Uterus (tissue), 2 donors: ENCODE measurements at regions not wholly inside any gene's neighbourhood (a gene's known extent, or its start where the extent isn't known, plus 50 kb on each side); places are given as distances from the start of the nearest gene placed in this dataset.

Experiments
- POLR2A ChIP-seq, 2 donors: fragments of 450-650 bp; IDR thresholded peaks; one replicate each; pipeline ENCODE4 v1.6.1; 2016; ENCODE audit warnings: antibody characterized with exemption in 2 of 2, mild to moderate bottlenecking in 1 of 2, moderate library complexity in 1 of 2
- TF ChIP-seq, protein P1 (sequence below), 4 experiments: fragments of 200-600 bp in 2 of 4; fragments of 450-650 bp in 2 of 4; sonication (generic) in 2 of 4; IDR thresholded peaks; one replicate each; pipeline ENCODE4 v1.5.1; 2016 to 2019; ENCODE audit warnings: antibody characterized with exemption in 4 of 4, mild to moderate bottlenecking in 2 of 4, moderate library complexity in 1 of 4

DNA sequence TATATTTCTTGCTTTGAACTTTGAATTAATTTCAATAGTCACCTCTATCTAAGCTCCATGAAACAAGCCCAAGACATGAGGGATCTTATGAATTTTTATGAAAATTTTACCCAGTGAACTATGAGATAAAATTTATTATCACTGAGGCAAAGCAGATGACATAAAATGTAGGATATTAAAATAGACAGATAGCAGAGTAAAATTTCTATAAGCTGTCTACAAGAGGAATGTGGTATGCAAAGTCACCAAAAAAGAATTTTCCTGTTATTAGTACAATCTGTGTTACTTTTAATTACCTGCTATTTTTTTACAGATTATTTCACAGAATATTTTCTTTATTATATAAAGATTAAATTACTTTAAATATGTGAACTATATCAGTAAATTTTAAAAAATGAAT lies 2312.6 kb downstream of the PCDH9 start:
- TF ChIP-seq, protein P1, sequence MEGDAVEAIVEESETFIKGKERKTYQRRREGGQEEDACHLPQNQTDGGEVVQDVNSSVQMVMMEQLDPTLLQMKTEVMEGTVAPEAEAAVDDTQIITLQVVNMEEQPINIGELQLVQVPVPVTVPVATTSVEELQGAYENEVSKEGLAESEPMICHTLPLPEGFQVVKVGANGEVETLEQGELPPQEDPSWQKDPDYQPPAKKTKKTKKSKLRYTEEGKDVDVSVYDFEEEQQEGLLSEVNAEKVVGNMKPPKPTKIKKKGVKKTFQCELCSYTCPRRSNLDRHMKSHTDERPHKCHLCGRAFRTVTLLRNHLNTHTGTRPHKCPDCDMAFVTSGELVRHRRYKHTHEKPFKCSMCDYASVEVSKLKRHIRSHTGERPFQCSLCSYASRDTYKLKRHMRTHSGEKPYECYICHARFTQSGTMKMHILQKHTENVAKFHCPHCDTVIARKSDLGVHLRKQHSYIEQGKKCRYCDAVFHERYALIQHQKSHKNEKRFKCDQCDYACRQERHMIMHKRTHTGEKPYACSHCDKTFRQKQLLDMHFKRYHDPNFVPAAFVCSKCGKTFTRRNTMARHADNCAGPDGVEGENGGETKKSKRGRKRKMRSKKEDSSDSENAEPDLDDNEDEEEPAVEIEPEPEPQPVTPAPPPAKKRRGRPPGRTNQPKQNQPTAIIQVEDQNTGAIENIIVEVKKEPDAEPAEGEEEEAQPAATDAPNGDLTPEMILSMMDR (IDR thresholded peaks at IDR 0.05), result no peak
- TF ChIP-seq POLR2A (IDR thresholded peaks at IDR 0.05), result no peak
